Testis (tissue), 2 donors: ENCODE measurements at regions not wholly inside any gene's neighbourhood (a gene's known extent, or its start where the extent isn't known, plus 50 kb on each side); places are given as distances from the start of the nearest gene placed in this dataset.
"Not testable (repeated sequence)": the region's sequence is repeated elsewhere in the genome, so short reads cannot be mapped to it uniquely, and the experiment has no call there.

Experiments used
- DNase-seq: peaks from one replicate; pipeline ENCODE4 v3.0.0-alpha.2; 2019
- H3K27ac ChIP-seq, 2 donors: fragments of 200-600 bp; sonication (generic); one replicate each; pipeline ENCODE4 v1.5.1; 2019
- H3K27me3 ChIP-seq: fragments of 200-600 bp; sonication (generic); one replicate; pipeline ENCODE4 v1.5.1; 2019
- H3K36me3 ChIP-seq: fragments of 200-600 bp; sonication (generic); one replicate; pipeline ENCODE4 v1.5.1; 2017; ENCODE audit warnings: low read depth; ENCODE audit errors: missing control alignments
- H3K4me1 ChIP-seq: fragments of 200-600 bp; sonication (generic); one replicate; pipeline ENCODE4 v1.5.1; 2019
- H3K4me3 ChIP-seq, 2 donors: fragments of 200-600 bp; sonication (generic); one replicate each; pipeline ENCODE4 v1.5.1; 2017 to 2019
- H3K9me3 ChIP-seq: fragments of 200-600 bp; sonication (generic); one replicate; pipeline ENCODE4 v1.5.1; 2017
- POLR2A ChIP-seq: fragments of 450-650 bp; IDR thresholded peaks from one replicate; pipeline ENCODE4 v1.6.1; 2017; ENCODE audit warnings: antibody characterized with exemption, mild to moderate bottlenecking, moderate library complexity
- WGBS, 2 donors: methylation state at CpG; one replicate each; pipeline ENCODE4 v1.1.5; 2018; 5-methylcytosine and 5-hydroxymethylcytosine counted together
- intact Hi-C: fragments of 100-400 bp; cut with DNase I; formaldehyde crosslinking; loops from one replicate; pipeline ENCODE4 v1.15.1; 2023; ENCODE audit warnings: low total_unique reads
- TF ChIP-seq, protein P1 (sequence below), 3 experiments: fragments of 450-650 bp in 2 of 3; fragments of 200-600 bp in 1 of 3; sonication (generic) in 1 of 3; IDR thresholded peaks; one replicate each; pipeline ENCODE4 v1.5.1; 2016 to 2019; ENCODE audit warnings: antibody characterized with exemption in 3 of 3, mild to moderate bottlenecking in 2 of 3, moderate library complexity in 1 of 3

DNA sequence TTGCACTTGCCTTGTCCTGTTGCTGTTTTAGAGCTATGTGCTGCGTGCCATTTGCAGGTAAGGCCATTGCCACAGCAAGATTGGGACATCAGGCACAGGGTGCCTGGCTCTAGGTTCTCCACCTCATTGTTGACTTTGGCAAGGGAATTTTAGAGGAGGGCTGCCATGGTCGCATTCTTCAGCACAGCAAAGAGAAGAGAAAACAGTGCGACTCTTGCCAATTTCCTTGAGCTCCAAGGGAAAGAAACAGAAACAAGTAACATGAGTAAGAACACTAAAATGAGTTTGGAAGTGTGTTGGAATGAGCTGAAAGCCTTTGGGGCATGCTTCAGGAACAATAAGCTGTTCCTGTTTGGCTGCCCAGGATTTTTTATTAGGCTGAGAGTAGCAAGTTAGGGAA, 188.1 kb upstream of the IL12B start:
- DNase-seq: no peak
- Histone ChIP-seq H3K9me3 (no peaks in the 10 kb centered on the region), H3K4me3 (no peak overlapping the region), H3K4me1 (no peaks in the 10 kb centered on the region), H3K36me3 (no peaks in the 10 kb centered on the region), H3K27me3 (no peaks in the 10 kb centered on the region), H3K27ac (peak overlapping the region in 1 of 2 donors; percentile 20)
- 50 to 55% methylated on average over 3 of the region's 3 CpGs for WGBS, 2 donors
- TF ChIP-seq POLR2A: no peak
- TF ChIP-seq, protein P1, sequence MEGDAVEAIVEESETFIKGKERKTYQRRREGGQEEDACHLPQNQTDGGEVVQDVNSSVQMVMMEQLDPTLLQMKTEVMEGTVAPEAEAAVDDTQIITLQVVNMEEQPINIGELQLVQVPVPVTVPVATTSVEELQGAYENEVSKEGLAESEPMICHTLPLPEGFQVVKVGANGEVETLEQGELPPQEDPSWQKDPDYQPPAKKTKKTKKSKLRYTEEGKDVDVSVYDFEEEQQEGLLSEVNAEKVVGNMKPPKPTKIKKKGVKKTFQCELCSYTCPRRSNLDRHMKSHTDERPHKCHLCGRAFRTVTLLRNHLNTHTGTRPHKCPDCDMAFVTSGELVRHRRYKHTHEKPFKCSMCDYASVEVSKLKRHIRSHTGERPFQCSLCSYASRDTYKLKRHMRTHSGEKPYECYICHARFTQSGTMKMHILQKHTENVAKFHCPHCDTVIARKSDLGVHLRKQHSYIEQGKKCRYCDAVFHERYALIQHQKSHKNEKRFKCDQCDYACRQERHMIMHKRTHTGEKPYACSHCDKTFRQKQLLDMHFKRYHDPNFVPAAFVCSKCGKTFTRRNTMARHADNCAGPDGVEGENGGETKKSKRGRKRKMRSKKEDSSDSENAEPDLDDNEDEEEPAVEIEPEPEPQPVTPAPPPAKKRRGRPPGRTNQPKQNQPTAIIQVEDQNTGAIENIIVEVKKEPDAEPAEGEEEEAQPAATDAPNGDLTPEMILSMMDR (IDR thresholded peaks at IDR 0.05): no peak
- intact Hi-C loops: no loop called here

DNA sequence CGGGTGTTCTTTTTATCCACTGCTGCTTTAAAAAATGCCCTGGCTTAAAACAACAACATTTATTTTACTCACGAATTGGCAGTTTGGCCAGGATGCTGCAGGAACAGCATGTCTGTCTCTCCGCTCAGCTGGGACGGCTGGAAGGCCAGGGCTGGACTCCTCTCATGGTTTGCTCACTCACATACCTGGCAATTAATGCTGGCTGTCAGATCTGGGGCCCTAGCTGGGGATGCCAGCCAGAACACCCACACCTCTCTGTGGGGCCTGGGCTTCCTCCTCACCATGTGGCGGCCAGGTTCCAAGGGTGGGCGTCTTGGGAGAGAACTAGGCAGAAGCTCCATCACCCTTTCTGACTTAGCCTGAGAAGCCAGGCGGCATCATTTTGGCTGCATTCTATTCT, 189.1 kb upstream of the IL12B start:
- H3K27ac ChIP-seq: no peak overlapping the region
- WGBS, 2 donors: 50 to 54% methylated on average over 6 to 7 of the region's 7 CpGs
- intact Hi-C loops: no loop called here
- H3K27me3 ChIP-seq: no peaks in the 10 kb centered on the region
- no peak for DNase-seq
- no peaks in the 10 kb centered on the region for H3K4me1 ChIP-seq
- H3K4me3 ChIP-seq: no peak overlapping the region
- H3K9me3 ChIP-seq: no peaks in the 10 kb centered on the region
- no peaks in the 10 kb centered on the region for H3K36me3 ChIP-seq
- TF ChIP-seq, protein P1 (IDR thresholded peaks at IDR 0.05): no peak
- no peak for TF ChIP-seq POLR2A

DNA sequence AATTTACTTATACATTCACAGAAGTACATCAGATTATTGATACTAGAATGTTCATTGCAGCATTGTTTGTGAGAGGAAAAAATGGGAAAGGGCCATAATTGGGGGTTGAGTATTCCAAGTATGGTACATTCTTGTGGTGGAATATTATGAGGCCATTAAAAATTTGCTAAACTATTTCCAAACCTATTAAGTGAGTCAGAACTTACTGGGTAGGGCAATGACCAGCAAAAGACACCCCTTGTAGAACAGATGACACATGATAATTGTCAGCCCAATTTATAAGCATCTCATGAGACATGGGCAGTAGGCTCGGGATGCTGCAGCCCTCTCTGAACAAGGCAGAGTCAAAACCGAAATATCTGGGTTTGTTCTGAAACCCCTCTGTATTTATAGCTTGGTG, 192.6 kb upstream of the IL12B start:
- H3K27ac ChIP-seq: no peak overlapping the region
- no peaks in the 10 kb centered on the region for H3K36me3 ChIP-seq
- H3K4me1 ChIP-seq: peaks cover 5% of the 10 kb centered on the region
- no peak overlapping the region for H3K4me3 ChIP-seq
- TF ChIP-seq POLR2A: no peak
- TF ChIP-seq, protein P1 (IDR thresholded peaks at IDR 0.05): no peak
- intact Hi-C loops: no loop called here
- no peaks in the 10 kb centered on the region for H3K9me3 ChIP-seq
- WGBS, 2 donors: 93 to 98% methylated on average over 2 of the region's 2 CpGs
- no peak for DNase-seq
- H3K27me3 ChIP-seq: no peaks in the 10 kb centered on the region

DNA sequence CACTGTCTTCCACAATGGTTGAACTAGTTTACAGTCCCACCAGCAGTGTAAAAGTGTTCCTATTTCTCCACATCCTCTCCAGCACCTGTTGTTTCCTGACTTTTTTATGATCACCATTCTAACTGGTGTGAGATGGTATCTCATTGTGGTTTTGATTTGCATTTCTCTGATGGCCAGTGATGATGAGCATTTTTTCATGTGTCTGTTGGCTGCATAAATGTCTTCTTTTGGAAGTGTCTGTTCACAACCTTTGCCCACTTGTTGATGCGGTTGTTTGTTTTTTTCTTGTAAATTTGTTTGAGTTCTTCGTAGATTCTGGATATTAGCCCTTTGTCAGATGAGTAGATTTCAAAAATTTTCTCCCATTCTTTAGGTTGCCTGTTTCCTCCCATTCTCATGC, 194.0 kb upstream of the IL12B start:
- H3K9me3 ChIP-seq, H3K36me3 ChIP-seq, intact Hi-C loops, H3K4me3 ChIP-seq, H3K27ac ChIP-seq, H3K27me3 ChIP-seq, H3K4me1 ChIP-seq, DNase-seq: not testable (repeated sequence)
- WGBS, 2 donors: 63 to 94% methylated on average over 1 to 2 of the region's 2 CpGs

DNA sequence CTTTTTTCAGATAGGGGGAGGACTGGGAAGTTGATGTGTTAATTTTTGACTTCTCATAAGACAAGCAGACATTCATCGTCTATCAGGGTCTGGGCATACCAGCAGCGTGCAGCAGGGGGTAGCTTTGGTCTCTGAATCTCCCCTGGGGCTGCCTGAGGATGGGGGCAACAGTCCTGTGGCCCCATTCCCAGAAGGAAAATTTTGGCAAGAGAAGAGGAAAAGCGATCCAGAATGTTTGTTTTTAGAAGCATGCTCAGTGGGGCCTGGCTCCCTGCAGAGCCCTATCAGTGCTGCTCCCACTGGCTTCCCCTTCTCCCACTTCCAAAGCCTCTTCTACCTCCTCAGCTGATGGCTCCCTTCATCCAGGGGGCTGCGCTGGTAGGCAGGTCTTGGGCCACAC, 194.8 kb upstream of the IL12B start:
- DNase-seq: no peak
- peaks cover 5% of the 10 kb centered on the region for H3K4me1 ChIP-seq
- H3K4me3 ChIP-seq: no peak overlapping the region
- no peaks in the 10 kb centered on the region for H3K27me3 ChIP-seq
- no peak overlapping the region for H3K27ac ChIP-seq
- intact Hi-C loops: no loop called here
- no peaks in the 10 kb centered on the region for H3K36me3 ChIP-seq
- WGBS, 2 donors: 28 to 49% methylated on average over 4 of the region's 4 CpGs
- no peak for TF ChIP-seq POLR2A
- TF ChIP-seq, protein P1 (IDR thresholded peaks at IDR 0.05): no peak
- no peaks in the 10 kb centered on the region for H3K9me3 ChIP-seq
